ENCODE measurements at regions not wholly inside any gene's neighbourhood (a gene's known extent, or its start where the extent isn't known, plus 50 kb on each side); places are given as distances from the start of the nearest gene placed in this dataset.
"Not testable (repeated sequence)": the region's sequence is repeated elsewhere in the genome, so short reads cannot be mapped to it uniquely, and the experiment has no call there.

DNA sequence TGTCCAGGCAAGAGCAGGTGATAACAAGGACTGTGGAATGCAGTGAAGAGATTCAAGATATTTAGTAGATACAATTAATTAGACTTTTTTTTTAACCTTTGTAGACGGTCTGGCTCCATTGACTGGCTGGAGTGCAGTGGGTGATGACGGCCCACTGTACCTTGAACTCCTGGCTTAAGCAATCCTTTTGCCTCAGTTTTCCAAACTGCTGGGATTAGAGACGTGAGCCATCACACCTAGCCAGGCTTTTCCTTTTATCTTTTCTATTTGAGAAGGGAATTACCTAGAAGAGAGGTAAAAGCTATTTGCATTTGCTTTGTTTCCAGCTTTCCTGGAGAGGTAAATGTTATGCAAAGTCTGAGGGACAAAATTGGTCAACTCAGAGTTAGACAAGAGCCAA lies 213.0 kb upstream of the MAGI2 start:
- Histone ChIP-seq H3K4me3 (ENCODE audit: low read length) (no peak overlapping the region), H3K36me3 (ENCODE audit: control insufficient read depth, insufficient read depth, low read length) (no peaks in the 10 kb centered on the region), H3K4me1 (ENCODE audit: control insufficient read depth, insufficient read depth, low read length) (no peaks in the 10 kb centered on the region), H3K9ac (ENCODE audit: low read length) (no peak overlapping the region), H3K27ac (ENCODE audit: low read depth, low read length) (no peak overlapping the region), H3K27me3 (ENCODE audit: control insufficient read depth, insufficient read depth, low read length) (no peaks in the 10 kb centered on the region)

DNA sequence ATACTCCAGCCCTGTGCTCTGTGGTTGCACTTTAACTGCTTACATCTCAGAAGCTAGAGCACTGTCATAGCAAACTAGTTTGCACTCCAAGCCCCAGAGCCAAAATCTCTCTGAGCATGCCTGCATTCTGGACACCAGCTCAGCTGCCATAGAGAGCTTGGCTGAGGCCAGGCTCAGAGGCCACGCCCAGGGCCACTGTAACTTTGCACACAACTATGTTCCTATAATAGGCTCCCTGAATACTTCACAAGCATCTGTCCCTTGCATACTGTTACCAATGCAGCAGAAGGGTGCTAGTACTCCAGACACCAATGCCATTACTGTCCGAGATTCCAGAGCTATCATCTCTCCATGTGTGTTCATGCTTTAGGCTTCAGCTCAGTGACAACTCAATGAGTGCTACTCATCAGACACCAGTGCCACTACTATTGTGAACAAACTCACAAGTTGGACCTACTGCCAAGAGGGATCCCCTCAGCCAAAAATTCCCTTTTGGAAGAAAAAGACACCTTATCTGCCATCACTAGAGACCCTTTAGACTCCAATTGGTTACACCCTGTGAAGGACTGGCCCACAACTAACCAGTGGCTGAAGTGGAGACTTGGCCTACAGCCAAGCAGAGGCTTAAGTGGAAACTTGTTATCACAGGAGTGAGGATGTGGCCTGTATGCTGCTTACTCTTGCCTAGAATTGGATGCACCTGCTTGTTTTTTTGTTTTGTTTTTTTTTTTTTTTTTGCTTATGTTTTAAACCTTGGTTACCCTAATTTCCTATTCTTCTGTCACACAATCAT lies 211.6 kb upstream of the MAGI2 start:
- H3K36me3 ChIP-seq (ENCODE audit: control insufficient read depth, insufficient read depth, low read length), result no peaks in the 10 kb centered on the region
- no peak overlapping the region for H3K27ac ChIP-seq (ENCODE audit: low read depth, low read length)
- no peaks in the 10 kb centered on the region for H3K27me3 ChIP-seq (ENCODE audit: control insufficient read depth, insufficient read depth, low read length)
- no peak overlapping the region for H3K9ac ChIP-seq (ENCODE audit: low read length)
- H3K4me1 ChIP-seq (ENCODE audit: control insufficient read depth, insufficient read depth, low read length), result no peaks in the 10 kb centered on the region
- no peak overlapping the region for H3K4me3 ChIP-seq (ENCODE audit: low read length)

DNA sequence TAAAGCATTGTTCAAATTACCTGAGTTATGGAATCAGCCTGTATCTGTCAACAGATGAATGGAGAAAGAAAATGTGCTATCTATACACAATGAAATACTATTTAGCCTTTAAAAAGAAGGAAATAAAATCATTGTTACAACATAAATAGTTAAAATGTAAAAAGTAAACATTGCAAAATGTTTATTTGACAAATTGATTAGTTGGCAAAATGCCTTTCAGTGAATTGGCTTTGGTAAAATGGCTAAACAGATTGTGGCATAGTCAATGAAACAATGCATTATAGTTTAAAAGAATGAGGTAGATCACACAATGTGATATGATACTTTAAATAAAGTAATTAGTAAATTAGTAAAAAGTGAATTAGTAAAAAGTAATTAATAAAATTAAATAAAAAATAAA lies 204.8 kb upstream of the MAGI2 start:
- no peaks in the 10 kb centered on the region for H3K27me3 ChIP-seq (ENCODE audit: control insufficient read depth, insufficient read depth, low read length)
- H3K4me3 ChIP-seq (ENCODE audit: low read length), result no peak overlapping the region
- H3K4me1 ChIP-seq (ENCODE audit: control insufficient read depth, insufficient read depth, low read length), result no peaks in the 10 kb centered on the region
- no peak overlapping the region for H3K9ac ChIP-seq (ENCODE audit: low read length)
- H3K36me3 ChIP-seq (ENCODE audit: control insufficient read depth, insufficient read depth, low read length), result no peaks in the 10 kb centered on the region
- H3K27ac ChIP-seq (ENCODE audit: low read depth, low read length), result no peak overlapping the region

DNA sequence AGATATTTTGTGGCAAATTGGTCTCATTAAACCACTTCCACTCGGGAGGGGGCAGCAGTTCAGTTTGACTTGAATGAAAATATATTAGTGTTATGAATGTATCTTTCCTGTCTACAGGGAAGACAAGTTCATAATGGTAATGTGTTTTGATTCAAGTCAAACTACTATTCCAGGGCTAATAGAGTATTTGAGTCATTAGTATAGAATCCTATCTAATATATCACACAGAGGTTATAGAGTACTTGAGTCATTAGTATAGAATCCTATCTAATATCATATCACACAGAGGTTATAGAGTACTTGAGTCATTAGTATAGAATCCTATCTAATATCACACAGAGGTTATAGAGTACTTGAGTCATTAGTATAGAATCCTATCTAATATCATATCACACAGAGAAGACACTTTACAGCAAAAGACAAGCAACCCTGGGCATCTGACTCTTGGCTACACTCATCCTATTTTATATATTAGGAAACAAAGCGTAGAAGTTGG lies 199.7 kb upstream of the MAGI2 start:
- H3K4me1 ChIP-seq (ENCODE audit: control insufficient read depth, insufficient read depth, low read length), result no peaks in the 10 kb centered on the region
- no peaks in the 10 kb centered on the region for H3K36me3 ChIP-seq (ENCODE audit: control insufficient read depth, insufficient read depth, low read length)
- no peak overlapping the region for H3K9ac ChIP-seq (ENCODE audit: low read length)
- no peaks in the 10 kb centered on the region for H3K27me3 ChIP-seq (ENCODE audit: control insufficient read depth, insufficient read depth, low read length)
- H3K27ac ChIP-seq (ENCODE audit: low read depth, low read length), result no peak overlapping the region
- H3K4me3 ChIP-seq (ENCODE audit: low read length), result no peak overlapping the region

DNA sequence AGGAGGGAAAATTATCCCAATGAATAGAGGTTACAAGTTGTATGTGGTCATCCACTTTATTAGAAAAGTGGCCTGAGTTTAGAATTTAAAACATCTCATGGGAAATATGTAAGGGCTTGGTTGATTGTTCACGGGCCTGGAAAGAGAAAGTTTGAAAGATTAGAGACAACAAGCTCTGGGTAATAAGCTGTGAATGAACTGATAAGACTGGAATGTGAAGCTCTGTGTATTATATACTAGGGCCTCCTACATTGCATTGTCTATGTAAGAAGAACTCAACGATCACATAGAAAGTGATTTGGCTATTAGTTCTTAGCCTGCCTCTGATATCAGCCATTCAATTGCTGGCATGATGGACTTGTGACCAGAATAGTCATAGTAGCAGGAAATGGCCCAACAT lies 199.2 kb upstream of the MAGI2 start:
- no peak overlapping the region for H3K27ac ChIP-seq (ENCODE audit: low read depth, low read length)
- no peaks in the 10 kb centered on the region for H3K27me3 ChIP-seq (ENCODE audit: control insufficient read depth, insufficient read depth, low read length)
- no peak overlapping the region for H3K9ac ChIP-seq (ENCODE audit: low read length)
- no peaks in the 10 kb centered on the region for H3K36me3 ChIP-seq (ENCODE audit: control insufficient read depth, insufficient read depth, low read length)
- no peak overlapping the region for H3K4me3 ChIP-seq (ENCODE audit: low read length)
- no peaks in the 10 kb centered on the region for H3K4me1 ChIP-seq (ENCODE audit: control insufficient read depth, insufficient read depth, low read length)

GRCh38 chr7:79647711-79648110 lies 194.2 kb upstream of the MAGI2 start:
- Histone ChIP-seq H3K27ac (ENCODE audit: low read depth, low read length) (no peak overlapping the region), H3K9ac (ENCODE audit: low read length) (no peak overlapping the region), H3K4me3 (ENCODE audit: low read length) (no peak overlapping the region), H3K4me1 (ENCODE audit: control insufficient read depth, insufficient read depth, low read length) (no peaks in the 10 kb centered on the region), H3K36me3 (ENCODE audit: control insufficient read depth, insufficient read depth, low read length) (no peaks in the 10 kb centered on the region), H3K27me3 (ENCODE audit: control insufficient read depth, insufficient read depth, low read length) (no peaks in the 10 kb centered on the region)

- Histone ChIP-seq H3K9ac (ENCODE audit: low read length) (no peak overlapping the region), H3K27ac (ENCODE audit: low read depth, low read length) (no peak overlapping the region), H3K4me1 (ENCODE audit: control insufficient read depth, insufficient read depth, low read length) (no peaks in the 10 kb centered on the region), H3K4me3 (ENCODE audit: low read length) (no peak overlapping the region), H3K36me3 (ENCODE audit: control insufficient read depth, insufficient read depth, low read length) (no peaks in the 10 kb centered on the region), H3K27me3 (ENCODE audit: control insufficient read depth, insufficient read depth, low read length) (no peaks in the 10 kb centered on the region)
Measured at GRCh38 chr7:79646278-79646677, 192.8 kb upstream of the MAGI2 start.

- Histone ChIP-seq H3K27me3 (ENCODE audit: control insufficient read depth, insufficient read depth, low read length) (no peaks in the 10 kb centered on the region), H3K4me1 (ENCODE audit: control insufficient read depth, insufficient read depth, low read length) (no peaks in the 10 kb centered on the region), H3K9ac (ENCODE audit: low read length) (no peak overlapping the region), H3K36me3 (ENCODE audit: control insufficient read depth, insufficient read depth, low read length) (no peaks in the 10 kb centered on the region), H3K4me3 (ENCODE audit: low read length) (no peak overlapping the region), H3K27ac (ENCODE audit: low read depth, low read length) (no peak overlapping the region)
Measured at GRCh38 chr7:79636849-79637248, 183.4 kb upstream of the MAGI2 start.

DNA sequence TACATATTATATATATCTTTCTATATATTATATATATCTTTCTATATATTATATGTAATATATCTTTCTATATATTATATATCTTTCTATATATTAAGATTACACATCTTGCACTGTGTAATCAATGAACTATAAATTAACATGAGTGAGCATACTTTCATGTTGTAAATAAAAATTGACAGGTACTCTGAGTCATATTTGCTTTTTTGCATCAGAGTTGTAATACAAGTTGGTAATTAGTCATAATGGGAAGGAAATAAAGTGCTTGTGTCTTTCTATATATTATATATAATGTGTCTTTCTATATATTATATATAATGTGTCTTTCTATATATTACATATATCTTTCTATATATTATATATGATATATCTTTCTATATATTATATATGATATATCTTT lies 172.5 kb upstream of the MAGI2 start:
- not testable (repeated sequence) for H3K27ac ChIP-seq (ENCODE audit: low read depth, low read length); H3K9ac ChIP-seq (ENCODE audit: low read length); H3K4me3 ChIP-seq (ENCODE audit: low read length); H3K27me3 ChIP-seq (ENCODE audit: control insufficient read depth, insufficient read depth, low read length); H3K36me3 ChIP-seq (ENCODE audit: control insufficient read depth, insufficient read depth, low read length); H3K4me1 ChIP-seq (ENCODE audit: control insufficient read depth, insufficient read depth, low read length)

DNA sequence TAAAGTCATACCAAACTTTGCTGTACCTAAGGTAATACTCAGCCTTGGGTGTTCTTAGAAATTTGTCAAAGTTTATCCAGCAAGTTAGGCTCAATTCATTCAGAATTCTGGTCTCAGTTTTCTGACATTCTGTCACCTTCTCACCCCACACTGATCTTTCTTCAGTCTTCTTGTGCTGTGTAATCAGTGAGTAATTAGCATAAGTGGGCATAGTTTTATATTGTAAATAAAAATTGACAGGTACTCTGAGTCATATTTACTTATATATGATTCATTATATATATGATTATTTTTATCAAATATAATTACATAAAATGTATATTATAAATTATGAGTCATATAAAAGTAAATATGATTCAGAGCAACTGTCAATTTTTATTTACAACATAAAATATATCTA lies 170.9 kb upstream of the MAGI2 start:
- Histone ChIP-seq H3K27me3 (ENCODE audit: control insufficient read depth, insufficient read depth, low read length) (no peaks in the 10 kb centered on the region), H3K27ac (ENCODE audit: low read depth, low read length) (no peak overlapping the region), H3K9ac (ENCODE audit: low read length) (no peak overlapping the region)

DNA sequence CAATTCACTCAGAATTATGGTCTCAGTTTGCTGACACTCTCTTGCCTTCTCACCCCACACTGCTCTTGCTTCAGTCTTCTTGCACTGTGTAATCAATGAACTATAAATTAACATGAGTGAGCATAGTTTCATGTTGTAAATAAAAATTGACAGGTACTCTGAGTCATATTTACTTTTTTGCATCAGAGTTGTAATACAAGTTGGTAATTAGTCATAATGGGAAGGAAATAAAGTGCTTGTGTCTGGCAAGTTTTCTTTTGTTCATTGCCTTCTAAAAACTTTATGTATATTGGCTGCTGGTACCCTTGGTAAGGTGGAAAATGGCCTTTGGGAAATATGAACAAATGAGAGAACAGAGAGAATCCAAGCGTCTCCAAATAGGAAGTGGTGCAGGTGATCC lies 169.3 kb upstream of the MAGI2 start:
- Histone ChIP-seq H3K4me3 (ENCODE audit: low read length) (no peak overlapping the region), H3K4me1 (ENCODE audit: control insufficient read depth, insufficient read depth, low read length) (no peaks in the 10 kb centered on the region), H3K27ac (ENCODE audit: low read depth, low read length) (no peak overlapping the region), H3K27me3 (ENCODE audit: control insufficient read depth, insufficient read depth, low read length) (no peaks in the 10 kb centered on the region), H3K36me3 (ENCODE audit: control insufficient read depth, insufficient read depth, low read length) (no peaks in the 10 kb centered on the region), H3K9ac (ENCODE audit: low read length) (no peak overlapping the region)

More for the DNA sequence above, 170.9 kb upstream of the MAGI2 start:
- H3K36me3 ChIP-seq (ENCODE audit: control insufficient read depth, insufficient read depth, low read length), result no peaks in the 10 kb centered on the region
- no peak overlapping the region for H3K4me3 ChIP-seq (ENCODE audit: low read length)
- H3K4me1 ChIP-seq (ENCODE audit: control insufficient read depth, insufficient read depth, low read length), result no peaks in the 10 kb centered on the region

DNA sequence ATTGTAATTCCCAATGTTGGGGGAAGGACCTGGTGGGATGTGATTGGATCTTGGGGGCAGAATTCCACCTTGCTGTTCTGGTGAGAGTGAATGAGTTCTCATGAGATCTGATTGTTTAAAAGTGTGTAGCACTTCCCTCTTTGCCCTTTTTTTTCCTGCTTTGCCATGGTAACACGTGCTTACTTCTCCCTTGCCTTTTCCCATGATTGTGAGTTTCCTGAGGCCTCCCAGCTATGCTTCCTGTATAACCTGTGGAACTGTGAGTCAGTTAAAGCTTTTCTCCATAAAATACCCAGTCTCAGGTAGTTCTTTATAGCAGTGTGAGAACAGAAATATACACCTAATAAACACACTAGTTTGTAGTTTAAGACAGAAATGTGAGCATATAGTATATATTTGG lies 166.8 kb upstream of the MAGI2 start:
- Histone ChIP-seq H3K4me3 (ENCODE audit: low read length) (no peak overlapping the region), H3K27me3 (ENCODE audit: control insufficient read depth, insufficient read depth, low read length) (no peaks in the 10 kb centered on the region), H3K9ac (ENCODE audit: low read length) (no peak overlapping the region), H3K27ac (ENCODE audit: low read depth, low read length) (no peak overlapping the region), H3K36me3 (ENCODE audit: control insufficient read depth, insufficient read depth, low read length) (no peaks in the 10 kb centered on the region), H3K4me1 (ENCODE audit: control insufficient read depth, insufficient read depth, low read length) (no peaks in the 10 kb centered on the region)

- Histone ChIP-seq H3K27me3 (ENCODE audit: control insufficient read depth, insufficient read depth, low read length) (no peaks in the 10 kb centered on the region), H3K9ac (ENCODE audit: low read length) (no peak overlapping the region), H3K36me3 (ENCODE audit: control insufficient read depth, insufficient read depth, low read length) (no peaks in the 10 kb centered on the region), H3K4me3 (ENCODE audit: low read length) (no peak overlapping the region), H3K27ac (ENCODE audit: low read depth, low read length) (no peak overlapping the region), H3K4me1 (ENCODE audit: control insufficient read depth, insufficient read depth, low read length) (no peaks in the 10 kb centered on the region)
Measured at GRCh38 chr7:79619216-79619615, 165.7 kb upstream of the MAGI2 start.

Measured in rectal smooth muscle tissue (tissue), 1 donor.